Endodermal cell (in vitro differentiated cells): ENCODE measurements at regions not wholly inside any gene's neighbourhood (a gene's known extent, or its start where the extent isn't known, plus 50 kb on each side); places are given as distances from the start of the nearest gene placed in this dataset.

Experiments used
- DNase-seq: peaks from one replicate; pipeline ENCODE4 v3.0.0-alpha.2; 2017
- H3K27ac ChIP-seq: 2 replicates; pipeline ENCODE4 v1.5.1; 2013; ENCODE audit warnings: mild to moderate bottlenecking, low read depth, low read length, moderate library complexity
- H3K27me3 ChIP-seq: 2 replicates; pipeline ENCODE4 v1.6.1; 2013; ENCODE audit warnings: mild to moderate bottlenecking, low read length, moderate library complexity; ENCODE audit not compliant: insufficient read depth, control insufficient read depth, poor library complexity, severe bottlenecking
- H3K36me3 ChIP-seq: 2 replicates; pipeline ENCODE4 v1.7.0; 2013; ENCODE audit warnings: mild to moderate bottlenecking, low read length, moderate library complexity; ENCODE audit not compliant: control insufficient read depth, insufficient read depth
- H3K4me1 ChIP-seq: one replicate; pipeline ENCODE4 v1.7.0; 2013; ENCODE audit warnings: low read length; ENCODE audit not compliant: control insufficient read depth, insufficient read depth
- H3K4me3 ChIP-seq: 2 replicates; pipeline ENCODE4 v1.5.1; 2013; ENCODE audit warnings: mild to moderate bottlenecking, low read length, moderate library complexity
- H3K9ac ChIP-seq: 2 replicates; pipeline ENCODE4 v1.6.1; 2013; ENCODE audit warnings: mild to moderate bottlenecking, low read length, moderate library complexity; ENCODE audit not compliant: poor library complexity, severe bottlenecking; ENCODE audit errors: extremely low read depth
- H3K9me3 ChIP-seq: 2 replicates; pipeline ENCODE4 v1.6.1; 2013; ENCODE audit warnings: mild to moderate bottlenecking, low read length, moderate library complexity; ENCODE audit not compliant: control insufficient read depth
- H3K27ac Mint-ChIP-seq: 2 replicates; pipeline ENCODE4 v1.8.0; 2020; ENCODE audit warnings: mixed read lengths
- H3K27me3 Mint-ChIP-seq: 2 replicates; pipeline ENCODE4 v1.8.0; 2021; ENCODE audit warnings: mild to moderate bottlenecking, mixed read lengths; ENCODE audit not compliant: insufficient read depth
- H3K36me3 Mint-ChIP-seq: 2 replicates; pipeline ENCODE4 v1.8.0; 2020; ENCODE audit warnings: low read depth, mixed read lengths
- H3K4me1 Mint-ChIP-seq: 2 replicates; pipeline ENCODE4 v1.8.0; 2020; ENCODE audit warnings: mixed read lengths
- H3K4me3 Mint-ChIP-seq: 2 replicates; pipeline ENCODE4 v1.8.0; 2020; ENCODE audit warnings: mild to moderate bottlenecking, moderate library complexity, mixed read lengths
- H3K9me3 Mint-ChIP-seq: 2 replicates; pipeline ENCODE4 v1.8.0; 2020; ENCODE audit warnings: mild to moderate bottlenecking, mixed read lengths
- CTCF ChIP-seq: fragments of 200-600 bp; sonication (generic); conservative IDR thresholded peaks from 2 replicates; pipeline ENCODE4 v1.5.0; 2021; ENCODE audit warnings: antibody characterized with exemption, mild to moderate bottlenecking
- WGBS, 2 experiments: methylation state at CpG; one replicate each; pipeline versions ENCODE4 v1.1.5 to v1.1.7; 2013; ENCODE audit warnings: missing lambda C conversion rate in 2 of 2, mixed read lengths in 1 of 2; ENCODE audit not compliant: insufficient coverage in 1 of 2, insufficient read length in 1 of 2; 5-methylcytosine and 5-hydroxymethylcytosine counted together

- H3K9me3 ChIP-seq: no peaks in the 10 kb centered on the region
- H3K27me3 ChIP-seq: no peaks in the 10 kb centered on the region
- no peaks in the 10 kb centered on the region for H3K4me1 Mint-ChIP-seq
- no peak overlapping the region for H3K9ac ChIP-seq
- DNase-seq: no peak
- H3K27ac ChIP-seq: no peak overlapping the region
- H3K4me3 Mint-ChIP-seq: no peak overlapping the region
- no peaks in the 10 kb centered on the region for H3K4me1 ChIP-seq
- H3K4me3 ChIP-seq: no peak overlapping the region
- H3K27ac Mint-ChIP-seq: no peak overlapping the region
- no peaks in the 10 kb centered on the region for H3K9me3 Mint-ChIP-seq
- no peaks in the 10 kb centered on the region for H3K36me3 Mint-ChIP-seq
- no peak for TF ChIP-seq CTCF
- H3K27me3 Mint-ChIP-seq: no peaks in the 10 kb centered on the region
- no peaks in the 10 kb centered on the region for H3K36me3 ChIP-seq
- 94 to 95% methylated on average over 7 to 9 of the region's 9 CpGs for WGBS, 2 experiments
These were observed 186.5 kb upstream of the ONECUT1 start for GRCh38 chr15:52976516-52977075.

- Histone ChIP-seq H3K4me3 (no peak overlapping the region), H3K36me3 (no peaks in the 10 kb centered on the region), H3K27me3 (no peaks in the 10 kb centered on the region), H3K4me1 (no peaks in the 10 kb centered on the region), H3K9me3 (no peaks in the 10 kb centered on the region), H3K27ac (no peak overlapping the region), H3K9ac (no peak overlapping the region)
- H3K4me3 Mint-ChIP-seq: no peak overlapping the region
- TF ChIP-seq CTCF: no peak
- no peaks in the 10 kb centered on the region for H3K27me3 Mint-ChIP-seq
- H3K36me3 Mint-ChIP-seq: no peaks in the 10 kb centered on the region
- H3K27ac Mint-ChIP-seq: no peak overlapping the region
- DNase-seq: no peak
- H3K4me1 Mint-ChIP-seq: no peaks in the 10 kb centered on the region
- no peaks in the 10 kb centered on the region for H3K9me3 Mint-ChIP-seq
- WGBS, 2 experiments: 83 to 89% methylated on average over 1 to 4 of the region's 4 CpGs
These were observed 185.9 kb upstream of the ONECUT1 start for GRCh38 chr15:52975941-52976449.

- Histone ChIP-seq H3K4me3 (no peak overlapping the region), H3K9me3 (no peaks in the 10 kb centered on the region), H3K4me1 (no peaks in the 10 kb centered on the region), H3K27ac (no peak overlapping the region), H3K36me3 (no peaks in the 10 kb centered on the region), H3K27me3 (no peaks in the 10 kb centered on the region), H3K9ac (no peak overlapping the region)
- no peak overlapping the region for H3K27ac Mint-ChIP-seq
- H3K9me3 Mint-ChIP-seq: no peaks in the 10 kb centered on the region
- peaks cover 5% of the 10 kb centered on the region for H3K4me1 Mint-ChIP-seq
- TF ChIP-seq CTCF: no peak
- H3K27me3 Mint-ChIP-seq: no peaks in the 10 kb centered on the region
- DNase-seq: no peak
- no peak overlapping the region for H3K4me3 Mint-ChIP-seq
- H3K36me3 Mint-ChIP-seq: no peaks in the 10 kb centered on the region
These were observed 173.7 kb upstream of the ONECUT1 start for GRCh38 chr15:52963865-52964264.
